ENCODE measurements at regions not wholly inside any gene's neighbourhood (a gene's known extent, or its start where the extent isn't known, plus 50 kb on each side); places are given as distances from the start of the nearest gene placed in this dataset.

DNA sequence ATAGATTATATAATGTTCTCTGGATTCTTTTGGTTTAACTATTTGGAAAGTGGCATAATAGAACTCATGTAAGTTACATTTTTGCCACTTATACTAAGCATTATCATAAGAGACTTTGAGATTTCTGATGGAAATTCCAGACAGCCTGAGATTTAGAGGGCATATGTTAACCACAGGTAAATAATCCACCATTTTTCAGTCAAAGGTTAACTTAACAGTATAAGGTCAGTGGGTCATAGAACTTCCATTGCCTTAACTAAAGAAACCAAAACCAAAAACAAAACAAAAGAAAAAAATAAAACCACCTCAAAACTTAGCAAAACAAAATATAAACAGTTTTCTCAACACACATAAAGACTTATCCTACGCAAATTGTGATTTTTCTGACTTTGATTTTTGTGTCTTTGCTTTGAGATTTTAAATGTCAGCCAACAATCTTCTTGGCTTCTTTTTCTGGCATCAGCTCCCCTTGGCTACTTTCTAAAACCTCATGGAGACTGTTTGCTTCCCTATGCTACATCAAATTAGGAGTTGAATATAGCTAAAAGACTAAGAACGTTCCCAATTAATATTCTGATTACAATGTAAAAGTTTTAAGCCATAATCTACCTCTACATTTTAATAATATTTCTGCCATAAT lies 430.1 kb upstream of the DAB2 start:
- no peak overlapping the region for H3K4me3 ChIP-seq (ENCODE audit: control insufficient read depth, low read depth, low read length)
- DNase-seq (ENCODE audit: low read depth): no peak
- TF ChIP-seq, protein P1, sequence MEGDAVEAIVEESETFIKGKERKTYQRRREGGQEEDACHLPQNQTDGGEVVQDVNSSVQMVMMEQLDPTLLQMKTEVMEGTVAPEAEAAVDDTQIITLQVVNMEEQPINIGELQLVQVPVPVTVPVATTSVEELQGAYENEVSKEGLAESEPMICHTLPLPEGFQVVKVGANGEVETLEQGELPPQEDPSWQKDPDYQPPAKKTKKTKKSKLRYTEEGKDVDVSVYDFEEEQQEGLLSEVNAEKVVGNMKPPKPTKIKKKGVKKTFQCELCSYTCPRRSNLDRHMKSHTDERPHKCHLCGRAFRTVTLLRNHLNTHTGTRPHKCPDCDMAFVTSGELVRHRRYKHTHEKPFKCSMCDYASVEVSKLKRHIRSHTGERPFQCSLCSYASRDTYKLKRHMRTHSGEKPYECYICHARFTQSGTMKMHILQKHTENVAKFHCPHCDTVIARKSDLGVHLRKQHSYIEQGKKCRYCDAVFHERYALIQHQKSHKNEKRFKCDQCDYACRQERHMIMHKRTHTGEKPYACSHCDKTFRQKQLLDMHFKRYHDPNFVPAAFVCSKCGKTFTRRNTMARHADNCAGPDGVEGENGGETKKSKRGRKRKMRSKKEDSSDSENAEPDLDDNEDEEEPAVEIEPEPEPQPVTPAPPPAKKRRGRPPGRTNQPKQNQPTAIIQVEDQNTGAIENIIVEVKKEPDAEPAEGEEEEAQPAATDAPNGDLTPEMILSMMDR (IDR thresholded peaks at IDR 0.05; ENCODE audit: control insufficient read depth, insufficient read depth, low read depth, low read length, missing control alignments): no peak

DNA sequence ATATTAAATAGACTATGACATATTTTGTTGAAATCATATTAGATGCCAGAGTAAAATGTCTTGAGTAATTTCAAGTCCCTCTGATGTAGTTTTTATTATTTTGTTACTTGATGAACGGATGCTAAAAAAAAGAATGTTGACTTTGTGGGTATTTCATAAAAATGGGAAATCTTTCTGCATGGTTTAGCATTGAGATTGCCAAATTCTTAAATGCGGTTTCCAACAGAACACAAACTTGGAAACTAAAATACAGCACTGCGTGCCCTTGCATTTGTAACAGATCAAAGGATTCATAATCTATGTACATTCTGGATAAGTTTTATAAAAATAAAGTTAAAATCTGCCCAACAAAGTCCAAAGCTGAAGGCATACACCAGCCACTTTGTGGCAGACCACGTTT lies 425.5 kb upstream of the DAB2 start:
- H3K4me3 ChIP-seq (ENCODE audit: control insufficient read depth, low read depth, low read length): no peak overlapping the region
- TF ChIP-seq, protein P1 (IDR thresholded peaks at IDR 0.05; ENCODE audit: control insufficient read depth, insufficient read depth, low read depth, low read length, missing control alignments): no peak
- DNase-seq (ENCODE audit: low read depth): no peak

DNA sequence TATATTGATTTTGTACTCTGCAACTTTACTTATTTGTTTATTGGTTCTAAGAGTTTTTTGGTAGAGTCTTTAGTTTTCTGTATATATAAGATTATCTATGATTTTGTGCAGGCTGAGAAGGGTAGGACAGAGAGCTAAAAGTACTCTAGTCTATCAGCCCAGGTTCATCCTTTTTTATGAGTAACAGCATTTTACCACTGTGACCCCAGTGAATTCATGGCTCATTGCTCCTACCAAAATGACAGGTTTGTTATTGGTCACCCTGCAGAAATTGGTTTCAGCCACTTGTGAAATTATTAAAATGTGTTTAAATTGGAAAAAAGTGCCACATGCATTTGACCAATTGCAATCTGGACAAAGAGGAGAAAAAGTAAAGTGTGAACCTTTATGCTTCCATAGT lies 421.4 kb upstream of the DAB2 start:
- TF ChIP-seq, protein P1 (IDR thresholded peaks at IDR 0.05; ENCODE audit: control insufficient read depth, insufficient read depth, low read depth, low read length, missing control alignments): no peak
- no peak for DNase-seq (ENCODE audit: low read depth)
- H3K4me3 ChIP-seq (ENCODE audit: control insufficient read depth, low read depth, low read length): no peak overlapping the region

- TF ChIP-seq, protein P1 (IDR thresholded peaks at IDR 0.05; ENCODE audit: control insufficient read depth, insufficient read depth, low read depth, low read length, missing control alignments): no peak
Observed at GRCh38 chr5:39843767-39844166, 419.0 kb upstream of the DAB2 start.

GRCh38 chr5:39835371-39835770 lies 410.6 kb upstream of the DAB2 start:
- DNase-seq (ENCODE audit: low read depth): no peak
- TF ChIP-seq, protein P1 (IDR thresholded peaks at IDR 0.05; ENCODE audit: control insufficient read depth, insufficient read depth, low read depth, low read length, missing control alignments): no peak
- no peak overlapping the region for H3K4me3 ChIP-seq (ENCODE audit: control insufficient read depth, low read depth, low read length)

More at GRCh38 chr5:39843767-39844166, 419.0 kb upstream of the DAB2 start:
- no peak for DNase-seq (ENCODE audit: low read depth)
- no peak overlapping the region for H3K4me3 ChIP-seq (ENCODE audit: control insufficient read depth, low read depth, low read length)

GRCh38 chr5:39829441-39829840 lies 404.7 kb upstream of the DAB2 start:
- no peak overlapping the region for H3K4me3 ChIP-seq (ENCODE audit: control insufficient read depth, low read depth, low read length)
- no peak for DNase-seq (ENCODE audit: low read depth)
- TF ChIP-seq, protein P1 (IDR thresholded peaks at IDR 0.05; ENCODE audit: control insufficient read depth, insufficient read depth, low read depth, low read length, missing control alignments): no peak
